DOHH2 (cell line): ENCODE measurements at regions not wholly inside any gene's neighbourhood (a gene's known extent, or its start where the extent isn't known, plus 50 kb on each side); places are given as distances from the start of the nearest gene placed in this dataset.

Experiments
- CTCF ChIP-seq: fragments of 200-600 bp; sonication (generic); IDR thresholded peaks from one replicate; pipeline ENCODE4 v1.5.1; 2014; ENCODE audit warnings: antibody characterized with exemption, mild to moderate bottlenecking, low read depth, low read length; ENCODE audit not compliant: poor library complexity, severe bottlenecking
- EZH2phosphoT487 ChIP-seq: fragments of 200-600 bp; sonication (generic); IDR thresholded peaks from 2 replicates; pipeline ENCODE4 v1.6.1; 2017; ENCODE audit warnings: borderline replicate concordance, mild to moderate bottlenecking, antibody characterized with exemption, low read length, moderate library complexity, mixed read lengths

GRCh38 chr16:54508351-54508750, 221.8 kb upstream of the IRX3 start:
- TF ChIP-seq CTCF, result no peak
- no peak for TF ChIP-seq EZH2phosphoT487
